GM21576 (cell line): ENCODE measurements at regions not wholly inside any gene's neighbourhood (a gene's known extent, or its start where the extent isn't known, plus 50 kb on each side); places are given as distances from the start of the nearest gene placed in this dataset.

Source experiments
- ATAC-seq: cut with Tn5 transposase; IDR thresholded peaks from one replicate; pipeline ENCODE4 v1.9.1; 2021; ENCODE audit warnings: mild to moderate bottlenecking, moderate library complexity; ENCODE audit not compliant: unreplicated experiment

- ATAC-seq = no peak
Observed at GRCh38 chr18:40921845-40922629, 1033.0 kb upstream of the PIK3C3 start.

- ATAC-seq = no peak
Observed at GRCh38 chr18:40917056-40917455, 1038.0 kb upstream of the PIK3C3 start.

DNA sequence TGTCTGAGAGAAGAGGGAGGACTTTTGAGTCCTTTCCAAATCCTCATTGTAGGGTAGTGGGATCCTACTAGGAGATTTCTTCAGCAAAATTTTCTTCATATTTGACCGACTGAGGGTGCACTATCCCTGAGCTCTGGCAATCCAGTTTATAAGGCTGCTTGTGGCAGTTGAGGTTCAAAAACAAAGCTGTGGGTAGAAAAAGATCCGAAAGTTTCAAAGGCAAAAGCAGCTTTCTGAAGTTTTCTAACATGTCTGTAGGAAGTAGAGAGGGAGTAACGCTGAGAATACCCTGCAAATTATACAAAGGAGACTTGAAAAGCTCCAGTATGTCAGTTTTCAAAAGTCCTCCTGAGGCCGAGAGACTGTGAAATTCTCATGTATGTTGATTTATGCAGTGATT lies 1039.3 kb upstream of the PIK3C3 start:
- ATAC-seq = no peak

- no peak for ATAC-seq
Observed at GRCh38 chr18:40911582-40912254, 1043.3 kb upstream of the PIK3C3 start.

DNA sequence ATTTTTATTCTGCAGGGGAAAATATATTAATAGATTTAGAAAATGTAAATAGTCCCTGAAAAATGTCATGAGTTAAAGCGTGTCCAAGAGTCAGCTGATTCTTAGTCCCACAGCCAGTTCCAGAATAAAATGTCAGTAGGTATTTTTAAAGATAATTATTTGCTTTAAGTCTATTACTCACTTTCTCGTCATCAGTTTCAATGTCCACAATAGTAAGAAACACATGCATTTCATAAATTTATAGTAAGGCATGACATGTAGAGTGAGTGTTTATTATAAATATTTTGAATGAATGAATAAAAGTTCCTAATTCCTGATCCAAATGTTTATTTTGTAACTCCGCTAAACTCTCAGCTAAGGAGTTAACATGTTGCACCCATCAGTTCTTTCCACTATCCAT lies 1044.0 kb upstream of the PIK3C3 start:
- no peak for ATAC-seq

- no peak for ATAC-seq
Observed at GRCh38 chr18:40907842-40908241, 1047.2 kb upstream of the PIK3C3 start.

DNA sequence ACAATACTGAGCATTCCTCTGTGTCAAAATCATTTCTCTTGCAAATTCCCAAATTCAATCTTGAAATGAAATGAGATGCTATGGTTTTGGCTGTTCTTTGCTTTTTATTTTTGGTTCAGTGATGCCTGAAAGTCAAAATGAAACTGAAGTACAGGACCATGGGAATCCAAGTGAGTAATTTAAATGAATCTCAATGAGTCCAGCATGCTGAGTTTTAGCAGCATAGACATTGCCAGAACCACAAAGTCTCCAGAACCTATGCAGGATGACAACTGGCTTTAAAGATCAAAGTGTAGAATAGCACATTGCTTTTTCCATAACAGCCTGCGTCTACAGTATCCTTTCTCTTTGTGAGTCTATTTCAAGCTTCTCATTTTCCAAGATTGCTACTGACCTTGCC lies 1050.7 kb upstream of the PIK3C3 start:
- ATAC-seq = no peak

DNA sequence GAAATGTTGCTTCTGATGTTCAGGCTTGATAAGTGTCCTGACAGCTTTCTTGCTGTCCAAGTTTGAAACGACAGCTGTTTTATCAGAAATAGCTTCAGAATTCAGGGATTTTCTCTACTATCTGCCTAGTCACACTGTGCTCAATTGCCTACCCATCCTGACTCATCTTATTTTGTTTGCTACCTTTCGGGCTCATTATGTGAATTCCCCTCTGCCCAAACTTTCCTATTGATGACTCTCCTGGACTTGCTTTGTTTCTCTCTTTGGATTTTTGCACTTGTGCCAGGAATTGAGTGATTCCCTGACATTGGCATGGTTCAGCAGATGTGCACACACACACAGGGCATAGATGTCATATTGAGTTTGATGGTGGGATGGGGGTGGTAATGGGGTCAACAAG lies 1052.6 kb upstream of the PIK3C3 start:
- no peak for ATAC-seq

DNA sequence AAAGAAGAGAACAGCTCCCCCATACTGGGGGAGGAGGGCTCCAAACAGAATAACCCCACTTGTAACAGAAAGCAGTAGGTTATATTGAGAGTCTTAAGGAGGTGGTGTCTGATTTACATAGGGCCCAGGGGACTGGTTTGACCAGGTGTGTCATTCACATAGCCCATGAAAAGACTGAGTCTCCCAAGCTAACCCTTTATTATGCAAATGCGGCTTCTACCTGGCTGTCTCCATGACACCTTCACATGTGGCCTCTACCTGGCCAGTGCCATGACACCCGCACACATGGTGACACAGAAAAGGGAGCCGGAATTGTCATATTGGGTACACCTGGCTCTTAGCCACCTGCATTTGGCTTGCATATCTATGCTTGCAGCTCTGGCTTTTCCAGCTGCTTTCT lies 1057.2 kb upstream of the PIK3C3 start:
- no peak for ATAC-seq

DNA sequence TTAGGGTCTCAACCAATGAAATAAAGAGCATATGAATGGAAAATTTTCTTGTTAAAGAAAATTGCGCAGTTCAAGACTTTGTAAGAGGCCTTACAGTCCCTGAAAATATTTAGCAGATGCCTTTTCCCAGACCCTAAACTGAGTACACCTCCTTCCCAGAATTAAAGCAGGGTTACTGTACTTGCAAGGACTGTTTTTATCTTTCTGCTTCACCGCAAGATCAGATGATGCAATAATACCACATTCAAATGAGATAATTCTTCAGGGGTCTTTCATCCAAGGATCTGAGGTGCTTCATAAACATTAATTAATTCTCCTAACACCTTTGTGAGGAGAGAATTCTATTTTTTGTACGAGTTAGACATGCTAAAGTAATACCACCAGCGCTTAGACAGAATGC lies 1071.8 kb upstream of the PIK3C3 start:
- ATAC-seq = no peak

DNA sequence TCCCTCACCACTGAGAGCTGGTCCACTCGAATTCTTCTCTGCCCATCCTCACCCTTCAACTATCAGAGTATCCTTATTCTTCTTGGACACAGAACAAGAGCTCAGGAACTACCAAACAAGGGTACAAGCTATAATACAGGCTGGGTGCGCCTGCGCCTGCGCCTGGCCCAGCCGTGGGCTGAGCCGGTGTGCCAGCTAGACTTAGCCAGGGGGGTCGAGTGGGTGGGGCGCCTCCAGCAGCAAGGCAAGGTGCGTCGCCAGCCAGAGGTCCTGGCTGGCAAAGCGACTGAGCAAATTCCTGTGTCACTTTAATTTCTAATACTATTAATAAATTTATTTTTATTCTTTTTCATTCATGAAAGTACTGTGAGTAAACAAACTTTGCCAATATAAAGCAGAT lies 1072.6 kb upstream of the PIK3C3 start:
- no peak for ATAC-seq

- ATAC-seq = no peak
Observed at GRCh38 chr18:40878371-40878770, 1076.7 kb upstream of the PIK3C3 start.

DNA sequence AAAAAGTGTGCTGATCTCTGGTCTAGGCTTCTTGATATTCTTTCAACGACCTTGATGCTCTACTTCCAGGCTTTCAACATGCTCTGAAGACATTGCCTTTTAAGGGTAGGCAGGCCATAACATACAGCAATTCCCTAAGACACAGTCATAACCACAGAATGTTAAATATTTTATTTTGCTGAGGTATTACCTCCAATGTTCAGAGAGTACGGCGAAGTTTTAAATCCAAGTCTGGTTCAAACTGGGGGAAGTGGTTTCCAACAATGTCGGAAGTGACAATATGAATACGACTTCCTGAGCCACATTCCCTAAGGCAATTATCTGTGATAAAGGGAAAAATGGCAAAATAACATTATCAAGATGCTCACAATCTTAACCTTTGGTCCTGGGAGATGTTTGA lies 1077.9 kb upstream of the PIK3C3 start:
- ATAC-seq = no peak

DNA sequence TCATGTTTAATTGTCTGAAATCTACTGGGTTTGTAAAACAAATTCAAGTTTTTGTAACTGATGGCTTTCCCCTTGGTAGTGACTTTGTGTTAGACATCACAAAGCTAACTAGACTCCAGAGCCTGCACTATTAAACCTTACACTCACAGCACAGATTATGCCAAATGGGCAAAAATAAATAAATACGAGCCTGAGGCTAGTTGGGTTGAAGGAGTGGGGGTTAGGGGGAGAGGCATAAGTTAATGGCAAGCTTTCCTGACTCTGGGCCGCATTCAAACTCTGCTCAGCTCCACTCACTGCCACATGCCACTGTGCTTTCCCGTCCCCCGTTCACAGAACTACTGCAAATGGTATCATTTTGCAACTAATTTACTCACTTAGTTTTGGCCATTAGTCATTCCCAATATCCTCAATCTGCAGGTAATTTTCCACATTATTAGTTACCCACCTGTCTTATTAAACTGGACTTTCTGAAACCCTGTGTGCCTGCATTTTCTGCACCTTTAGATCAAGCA lies 1079.9 kb upstream of the PIK3C3 start:
- ATAC-seq = no peak

DNA sequence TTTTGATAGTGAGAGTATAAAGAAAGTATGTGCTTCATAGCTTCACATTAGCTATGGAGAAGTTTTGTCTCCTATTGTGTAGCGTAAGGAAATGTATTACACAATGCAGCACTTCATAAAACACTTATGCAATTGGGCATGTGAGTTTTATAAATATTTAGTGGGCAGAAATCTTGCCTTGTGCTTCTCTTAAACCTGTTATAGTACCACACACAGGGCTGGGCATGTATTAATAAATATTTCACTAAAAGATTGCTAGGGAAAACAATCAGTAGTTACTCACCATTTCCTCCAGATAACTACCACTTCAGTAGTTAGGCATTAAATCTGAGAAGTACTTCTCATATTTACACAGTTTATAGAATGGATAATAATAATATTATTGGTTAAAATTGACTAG lies 1080.8 kb upstream of the PIK3C3 start:
- ATAC-seq = no peak

GRCh38 chr18:40868110-40868858 lies 1086.8 kb upstream of the PIK3C3 start:
- no peak for ATAC-seq

DNA sequence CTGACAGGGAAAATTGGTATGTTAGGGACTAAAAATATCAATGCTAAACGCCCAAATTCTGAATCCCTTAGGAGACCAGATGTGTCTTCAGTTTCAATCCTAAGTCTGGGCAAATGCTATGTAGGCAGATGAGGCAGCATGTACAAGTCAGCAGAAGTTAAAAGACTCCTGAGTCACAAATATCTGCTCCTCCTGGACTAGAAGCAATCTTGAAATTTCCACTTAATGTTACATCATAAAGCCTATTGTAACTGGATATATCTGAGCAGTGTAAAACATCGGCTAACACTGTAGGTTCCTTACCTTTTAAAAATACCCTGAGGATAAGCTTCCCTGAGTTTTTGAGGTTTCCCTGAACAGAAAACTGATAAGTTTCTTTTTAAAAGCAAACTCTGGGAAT lies 1087.6 kb upstream of the PIK3C3 start:
- no peak for ATAC-seq

DNA sequence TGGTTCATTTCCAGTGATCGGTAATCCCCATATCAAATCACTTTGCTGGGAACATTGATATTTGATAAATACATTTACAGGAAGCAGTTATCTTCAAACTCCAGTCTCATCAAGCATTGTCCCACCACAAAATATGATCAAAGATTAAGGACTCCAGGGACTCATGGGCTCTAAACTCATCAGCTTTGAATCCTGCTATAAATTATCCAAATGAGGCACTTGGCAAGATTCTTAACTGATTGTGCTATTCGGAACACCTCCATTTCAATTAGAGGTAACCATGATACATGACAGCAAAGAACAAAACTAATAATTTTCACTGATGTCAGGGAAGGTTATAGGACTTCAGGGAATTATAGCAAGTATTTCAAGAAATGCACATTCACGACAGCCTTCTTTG lies 1088.1 kb upstream of the PIK3C3 start:
- no peak for ATAC-seq

DNA sequence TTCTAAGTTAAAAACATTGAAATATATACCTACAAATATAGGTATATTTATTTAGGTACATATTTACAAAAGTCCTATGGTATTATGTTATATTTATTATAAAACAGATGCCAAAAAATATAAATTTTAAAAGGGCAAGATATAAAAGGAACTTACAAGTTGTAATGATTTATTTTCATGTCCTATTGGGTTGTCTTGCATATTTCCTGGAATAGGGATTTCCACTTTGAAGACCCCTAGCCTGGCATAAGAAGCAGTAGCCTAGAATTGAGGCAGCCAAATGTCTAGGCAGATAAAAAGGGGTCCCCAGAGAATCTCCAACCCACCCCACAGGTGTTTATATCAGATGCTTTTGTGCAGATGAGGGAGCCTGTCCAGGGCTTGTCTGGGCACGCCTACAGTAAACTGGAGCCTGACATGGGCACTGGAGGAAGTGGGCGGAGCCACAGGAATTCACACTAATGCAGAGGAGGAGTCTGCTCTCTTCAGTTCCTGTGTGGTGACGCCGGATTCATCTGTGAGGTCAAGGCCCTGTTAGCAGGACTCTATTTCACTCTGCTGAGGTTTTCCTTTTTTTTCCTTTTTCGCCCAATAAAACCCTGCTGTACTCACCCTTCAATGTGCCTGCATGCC lies 1088.9 kb upstream of the PIK3C3 start:
- ATAC-seq = no peak

DNA sequence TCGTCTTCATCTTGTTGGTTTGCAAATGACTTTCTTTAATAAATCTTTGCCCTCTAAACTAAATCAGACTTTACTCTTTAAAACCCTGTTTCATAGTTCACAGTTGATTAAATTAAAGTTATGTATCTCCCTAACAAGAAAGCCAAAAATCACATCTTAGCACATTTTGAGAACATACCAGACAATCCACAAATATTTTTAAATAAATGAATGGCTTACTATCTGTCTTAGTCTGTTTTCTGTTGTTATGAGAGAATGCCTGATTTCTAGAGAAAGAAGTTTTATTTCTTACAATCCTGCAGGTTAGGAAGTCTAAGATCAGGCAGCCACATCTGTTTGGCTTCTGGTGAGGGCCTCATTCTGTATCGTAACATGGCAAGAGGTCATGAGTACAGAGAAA lies 1090.2 kb upstream of the PIK3C3 start:
- no peak for ATAC-seq

- no peak for ATAC-seq
Observed at GRCh38 chr18:40863801-40864200, 1091.2 kb upstream of the PIK3C3 start.
